22Rv1 (cell line): ENCODE measurements at regions not wholly inside any gene's neighbourhood (a gene's known extent, or its start where the extent isn't known, plus 50 kb on each side); places are given as distances from the start of the nearest gene placed in this dataset.

Source experiments
- CTCF ChIP-seq: fragments of 450-650 bp; IDR thresholded peaks from 2 replicates; pipeline ENCODE4 v1.5.1; 2017; ENCODE audit warnings: mild to moderate bottlenecking
- ZFX ChIP-seq: fragments of 450-650 bp; IDR thresholded peaks from 2 replicates; pipeline ENCODE4 v1.6.1; 2017; ENCODE audit warnings: antibody characterized with exemption, borderline replicate concordance

GRCh38 chr6:96345501-96345900, 176.1 kb upstream of the UFL1 start:
- TF ChIP-seq CTCF: no peak
- no peak for TF ChIP-seq ZFX
